Astrocyte (in vitro differentiated cells and primary cell): ENCODE measurements at regions not wholly inside any gene's neighbourhood (a gene's known extent, or its start where the extent isn't known, plus 50 kb on each side); places are given as distances from the start of the nearest gene placed in this dataset.

Source experiments
- DNase-seq: peaks from one replicate; pipeline ENCODE4 v3.0.0-alpha.2; 2010; ENCODE audit warnings: low read depth
- FAIRE-seq: peaks from 2 replicates; lab custom pipeline; 2011; peaks lifted over from hg19 to GRCh38; lab: Jason Lieb, UNC
- H2AFZ ChIP-seq: 2 replicates; pipeline ENCODE4 v1.6.0; 2012; ENCODE audit warnings: low read depth, low read length, inconsistent platforms
- H3K27ac ChIP-seq: 2 replicates; pipeline ENCODE4 v1.5.1; 2011; ENCODE audit warnings: low read depth, low read length, inconsistent platforms
- H3K27me3 ChIP-seq: 2 replicates; pipeline ENCODE4 v1.6.0; 2011; ENCODE audit warnings: low read length, inconsistent platforms; ENCODE audit not compliant: insufficient read depth
- H3K36me3 ChIP-seq: 2 replicates; pipeline ENCODE4 v1.5.1; 2011; ENCODE audit warnings: low read length, inconsistent platforms; ENCODE audit not compliant: insufficient read depth
- H3K4me1 ChIP-seq: 2 replicates; pipeline ENCODE4 v1.5.1; 2011; ENCODE audit warnings: low read length, inconsistent platforms; ENCODE audit not compliant: insufficient read depth
- H3K4me2 ChIP-seq: 2 replicates; pipeline ENCODE4 v1.6.0; 2012; ENCODE audit warnings: low read length, inconsistent platforms
- H3K4me3 ChIP-seq: 2 replicates; pipeline ENCODE4 v1.5.1; 2011; ENCODE audit warnings: low read depth, mild to moderate bottlenecking, low read length, inconsistent platforms; ENCODE audit not compliant: insufficient read depth
- H3K79me2 ChIP-seq: 2 replicates; pipeline ENCODE4 v1.6.0; 2012; ENCODE audit warnings: mild to moderate bottlenecking, low read length, inconsistent platforms; ENCODE audit not compliant: insufficient read depth
- H3K9ac ChIP-seq: 2 replicates; pipeline ENCODE4 v1.6.0; 2012; ENCODE audit warnings: mild to moderate bottlenecking, low read length, inconsistent platforms
- H3K9me3 ChIP-seq: 2 replicates; pipeline ENCODE4 v1.5.1; 2012; ENCODE audit warnings: low read depth, mild to moderate bottlenecking, low read length, inconsistent platforms; ENCODE audit not compliant: insufficient read depth
- H4K20me1 ChIP-seq: 2 replicates; pipeline ENCODE4 v1.6.0; 2012; ENCODE audit warnings: low read length, inconsistent platforms; ENCODE audit not compliant: insufficient read depth
- H3K27ac Mint-ChIP-seq: one replicate; pipeline ENCODE4 v1.8.0; 2021; ENCODE audit warnings: mild to moderate bottlenecking, mixed read lengths; ENCODE audit not compliant: unreplicated experiment
- H3K27me3 Mint-ChIP-seq: one replicate; pipeline ENCODE4 v1.8.0; 2021; ENCODE audit warnings: low read depth, mixed read lengths; ENCODE audit not compliant: unreplicated experiment
- H3K36me3 Mint-ChIP-seq: one replicate; pipeline ENCODE4 v1.8.0; 2021; ENCODE audit warnings: low read depth, mixed read lengths; ENCODE audit not compliant: unreplicated experiment
- H3K4me1 Mint-ChIP-seq: one replicate; pipeline ENCODE4 v1.8.0; 2021; ENCODE audit warnings: low read depth, mixed read lengths; ENCODE audit not compliant: unreplicated experiment
- H3K4me3 Mint-ChIP-seq: one replicate; pipeline ENCODE4 v1.8.0; 2021; ENCODE audit warnings: mild to moderate bottlenecking, moderate library complexity, mixed read lengths; ENCODE audit not compliant: unreplicated experiment
- H3K9me3 Mint-ChIP-seq: one replicate; pipeline ENCODE4 v1.8.0; 2021; ENCODE audit warnings: mild to moderate bottlenecking, mixed read lengths; ENCODE audit not compliant: unreplicated experiment
- EZH2 ChIP-seq: IDR thresholded peaks from 2 replicates; pipeline ENCODE4 v1.6.1; 2012; ENCODE audit warnings: mild to moderate bottlenecking, low read length, inconsistent platforms; ENCODE audit not compliant: insufficient read depth
- TF ChIP-seq, protein P1 (sequence below): IDR thresholded peaks from 2 replicates; pipeline ENCODE4 v1.5.1; 2011; ENCODE audit warnings: low read depth, mild to moderate bottlenecking, inconsistent platforms, low read length, moderate library complexity; ENCODE audit not compliant: insufficient read depth

DNA sequence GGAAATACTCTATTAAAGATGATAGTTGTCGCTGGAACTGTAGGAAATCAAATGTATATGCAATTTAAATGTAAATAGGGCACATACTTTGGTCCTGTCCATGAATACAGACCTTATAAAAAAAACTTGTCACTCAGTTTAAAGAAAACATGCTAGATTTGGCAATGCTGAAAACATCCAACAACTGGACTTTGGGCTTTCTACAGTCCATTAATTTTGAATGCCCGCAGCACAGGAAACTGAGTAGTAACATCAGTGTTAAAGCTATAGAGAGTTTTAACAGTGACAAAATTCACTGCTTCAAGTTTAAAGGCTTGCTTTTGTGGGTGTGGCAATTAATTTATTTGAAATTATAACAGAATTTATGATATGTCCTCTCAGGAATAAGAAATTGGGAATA, 578.4 kb downstream of the TRIML1 start:
- FAIRE-seq: no peak
- no peaks in the 10 kb centered on the region for H3K79me2 ChIP-seq

DNA sequence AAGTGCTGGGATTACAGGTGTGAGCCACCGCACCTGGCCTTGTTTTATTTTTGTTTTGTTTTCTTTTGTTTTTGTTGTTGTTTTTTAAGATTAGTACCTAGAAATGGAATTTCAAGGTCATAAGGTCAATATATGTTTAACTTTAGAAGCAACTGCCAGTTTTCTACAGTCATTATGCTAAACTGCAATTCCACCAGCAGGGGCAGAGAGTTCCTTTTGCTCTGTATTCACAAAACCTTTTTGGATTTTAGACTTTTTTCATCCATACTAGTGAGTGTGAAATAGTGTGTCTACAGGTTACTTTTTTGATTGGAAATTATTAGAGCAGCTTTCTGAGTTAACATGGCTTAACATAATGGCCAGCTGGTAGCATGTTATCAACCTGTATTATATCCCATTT, 580.6 kb downstream of the TRIML1 start:
- DNase-seq (no peak), FAIRE-seq (no peak)
- H3K27me3 ChIP-seq: no peaks in the 10 kb centered on the region
- H3K79me2 ChIP-seq: no peaks in the 10 kb centered on the region
- no peaks in the 10 kb centered on the region for H4K20me1 ChIP-seq
- Mint-ChIP-seq H3K4me3 (no peak overlapping the region), H3K4me1 (peaks cover 10% of the 10 kb centered on the region), H3K27me3 (no peaks in the 10 kb centered on the region), H3K27ac (no peak overlapping the region), H3K36me3 (peaks cover 2% of the 10 kb centered on the region), H3K9me3 (peaks cover 2% of the 10 kb centered on the region)
- no peaks in the 10 kb centered on the region for H3K36me3 ChIP-seq
- no peaks in the 10 kb centered on the region for H3K4me1 ChIP-seq
- H3K4me2 ChIP-seq: no peak overlapping the region
- H3K9ac ChIP-seq: no peak overlapping the region
- no peak overlapping the region for H3K4me3 ChIP-seq
- H2AFZ ChIP-seq: no peak overlapping the region
- TF ChIP-seq, protein P1, sequence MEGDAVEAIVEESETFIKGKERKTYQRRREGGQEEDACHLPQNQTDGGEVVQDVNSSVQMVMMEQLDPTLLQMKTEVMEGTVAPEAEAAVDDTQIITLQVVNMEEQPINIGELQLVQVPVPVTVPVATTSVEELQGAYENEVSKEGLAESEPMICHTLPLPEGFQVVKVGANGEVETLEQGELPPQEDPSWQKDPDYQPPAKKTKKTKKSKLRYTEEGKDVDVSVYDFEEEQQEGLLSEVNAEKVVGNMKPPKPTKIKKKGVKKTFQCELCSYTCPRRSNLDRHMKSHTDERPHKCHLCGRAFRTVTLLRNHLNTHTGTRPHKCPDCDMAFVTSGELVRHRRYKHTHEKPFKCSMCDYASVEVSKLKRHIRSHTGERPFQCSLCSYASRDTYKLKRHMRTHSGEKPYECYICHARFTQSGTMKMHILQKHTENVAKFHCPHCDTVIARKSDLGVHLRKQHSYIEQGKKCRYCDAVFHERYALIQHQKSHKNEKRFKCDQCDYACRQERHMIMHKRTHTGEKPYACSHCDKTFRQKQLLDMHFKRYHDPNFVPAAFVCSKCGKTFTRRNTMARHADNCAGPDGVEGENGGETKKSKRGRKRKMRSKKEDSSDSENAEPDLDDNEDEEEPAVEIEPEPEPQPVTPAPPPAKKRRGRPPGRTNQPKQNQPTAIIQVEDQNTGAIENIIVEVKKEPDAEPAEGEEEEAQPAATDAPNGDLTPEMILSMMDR: no peak
- TF ChIP-seq EZH2: no peak
- no peak overlapping the region for H3K27ac ChIP-seq
- peaks cover 5% of the 10 kb centered on the region for H3K9me3 ChIP-seq

More for the DNA sequence above, 578.4 kb downstream of the TRIML1 start:
- Mint-ChIP-seq H3K4me3 (no peak overlapping the region), H3K27ac (no peak overlapping the region), H3K9me3 (peaks cover 2% of the 10 kb centered on the region), H3K4me1 (peaks cover 12% of the 10 kb centered on the region), H3K27me3 (no peaks in the 10 kb centered on the region), H3K36me3 (peaks cover 2% of the 10 kb centered on the region)
- no peak overlapping the region for H3K9ac ChIP-seq
- H4K20me1 ChIP-seq: no peaks in the 10 kb centered on the region
- no peaks in the 10 kb centered on the region for H3K4me1 ChIP-seq
- H3K4me2 ChIP-seq: no peak overlapping the region
- no peaks in the 10 kb centered on the region for H3K36me3 ChIP-seq
- H3K9me3 ChIP-seq: peaks cover 5% of the 10 kb centered on the region
- H3K4me3 ChIP-seq: no peak overlapping the region
- DNase-seq: no peak
- TF ChIP-seq, protein P1: no peak
- no peak for TF ChIP-seq EZH2
- no peak overlapping the region for H2AFZ ChIP-seq
- no peak overlapping the region for H3K27ac ChIP-seq
- no peaks in the 10 kb centered on the region for H3K27me3 ChIP-seq

GRCh38 chr4:188722911-188723310, 583.7 kb downstream of the TRIML1 start:
- H4K20me1 ChIP-seq: no peaks in the 10 kb centered on the region
- no peak overlapping the region for H3K27ac Mint-ChIP-seq
- no peak overlapping the region for H3K4me3 ChIP-seq
- no peaks in the 10 kb centered on the region for H3K36me3 ChIP-seq
- H3K4me3 Mint-ChIP-seq: no peak overlapping the region
- H3K4me1 ChIP-seq: no peaks in the 10 kb centered on the region
- no peaks in the 10 kb centered on the region for H3K79me2 ChIP-seq
- no peaks in the 10 kb centered on the region for H3K27me3 Mint-ChIP-seq
- no peak overlapping the region for H2AFZ ChIP-seq
- H3K9ac ChIP-seq: no peak overlapping the region
- peaks cover 5% of the 10 kb centered on the region for H3K9me3 ChIP-seq
- no peak for TF ChIP-seq EZH2
- TF ChIP-seq, protein P1: no peak
- H3K27me3 ChIP-seq: no peaks in the 10 kb centered on the region
- H3K27ac ChIP-seq: no peak overlapping the region
- H3K4me2 ChIP-seq: no peak overlapping the region
- FAIRE-seq: no peak
- H3K4me1 Mint-ChIP-seq: peaks cover 14% of the 10 kb centered on the region
- H3K9me3 Mint-ChIP-seq: peaks cover 2% of the 10 kb centered on the region
- DNase-seq: no peak
- H3K36me3 Mint-ChIP-seq: peaks cover 2% of the 10 kb centered on the region
